ENCODE measurements at regions not wholly inside any gene's neighbourhood (a gene's known extent, or its start where the extent isn't known, plus 50 kb on each side); places are given as distances from the start of the nearest gene placed in this dataset.

DNA sequence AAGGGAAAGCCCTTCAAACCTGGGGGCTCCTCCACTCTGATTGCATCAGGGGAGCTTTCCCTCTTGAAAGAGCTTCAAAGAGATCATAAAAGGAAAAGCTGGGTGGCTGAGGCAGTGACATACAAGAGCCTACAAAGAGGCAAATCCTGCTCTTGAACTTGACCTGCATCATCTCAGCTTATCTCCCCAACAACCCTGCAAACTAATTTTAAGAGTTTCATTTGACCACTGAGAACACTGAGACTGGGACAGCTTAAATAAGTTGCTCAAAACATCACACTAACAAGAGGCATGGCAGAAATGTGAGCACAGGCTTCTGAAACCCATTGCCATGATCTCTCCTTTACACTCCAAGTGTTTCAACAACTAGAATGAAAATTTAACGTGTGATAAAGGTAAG lies 101.6 kb upstream of the PPARGC1A start:
- Histone ChIP-seq H4K20me1 (ENCODE audit: insufficient read depth, low read length, poor library complexity, severe bottlenecking) (no peaks in the 10 kb centered on the region), H3K4me3 (ENCODE audit: low read length, poor library complexity, severe bottlenecking) (no peak overlapping the region), H3F3A (ENCODE audit: low read depth) (no peaks in the 10 kb centered on the region), H3K9me2 (replicated peaks; ENCODE audit: low read depth, low read length) (no peaks in the 10 kb centered on the region), H3K4me2 (ENCODE audit: low read depth, low read length, poor library complexity, severe bottlenecking) (no peak overlapping the region), H3K79me2 (ENCODE audit: insufficient read depth, low read length) (no peaks in the 10 kb centered on the region), H3K9me3 (ENCODE audit: insufficient read depth, low read depth, low read length) (no peaks in the 10 kb centered on the region), H3K9ac (ENCODE audit: low read depth, low read length, poor library complexity, severe bottlenecking) (no peak overlapping the region), H3K36me3 (ENCODE audit: insufficient read depth, low read length) (no peaks in the 10 kb centered on the region), H3K27me3 (ENCODE audit: insufficient read depth, low read length, poor library complexity, severe bottlenecking) (no peaks in the 10 kb centered on the region), H3K4me1 (ENCODE audit: insufficient read depth, low read length, poor library complexity, severe bottlenecking) (no peaks in the 10 kb centered on the region), H2AFZ (ENCODE audit: low read length) (no peak overlapping the region)
- TF ChIP-seq EZH2phosphoT487 (IDR thresholded peaks at IDR 0.05; ENCODE audit: borderline replicate concordance) = no peak
- TF ChIP-seq, protein P1, sequence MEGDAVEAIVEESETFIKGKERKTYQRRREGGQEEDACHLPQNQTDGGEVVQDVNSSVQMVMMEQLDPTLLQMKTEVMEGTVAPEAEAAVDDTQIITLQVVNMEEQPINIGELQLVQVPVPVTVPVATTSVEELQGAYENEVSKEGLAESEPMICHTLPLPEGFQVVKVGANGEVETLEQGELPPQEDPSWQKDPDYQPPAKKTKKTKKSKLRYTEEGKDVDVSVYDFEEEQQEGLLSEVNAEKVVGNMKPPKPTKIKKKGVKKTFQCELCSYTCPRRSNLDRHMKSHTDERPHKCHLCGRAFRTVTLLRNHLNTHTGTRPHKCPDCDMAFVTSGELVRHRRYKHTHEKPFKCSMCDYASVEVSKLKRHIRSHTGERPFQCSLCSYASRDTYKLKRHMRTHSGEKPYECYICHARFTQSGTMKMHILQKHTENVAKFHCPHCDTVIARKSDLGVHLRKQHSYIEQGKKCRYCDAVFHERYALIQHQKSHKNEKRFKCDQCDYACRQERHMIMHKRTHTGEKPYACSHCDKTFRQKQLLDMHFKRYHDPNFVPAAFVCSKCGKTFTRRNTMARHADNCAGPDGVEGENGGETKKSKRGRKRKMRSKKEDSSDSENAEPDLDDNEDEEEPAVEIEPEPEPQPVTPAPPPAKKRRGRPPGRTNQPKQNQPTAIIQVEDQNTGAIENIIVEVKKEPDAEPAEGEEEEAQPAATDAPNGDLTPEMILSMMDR (conservative IDR thresholded peaks at IDR 0.05; ENCODE audit: low read length) = no peak

DNA sequence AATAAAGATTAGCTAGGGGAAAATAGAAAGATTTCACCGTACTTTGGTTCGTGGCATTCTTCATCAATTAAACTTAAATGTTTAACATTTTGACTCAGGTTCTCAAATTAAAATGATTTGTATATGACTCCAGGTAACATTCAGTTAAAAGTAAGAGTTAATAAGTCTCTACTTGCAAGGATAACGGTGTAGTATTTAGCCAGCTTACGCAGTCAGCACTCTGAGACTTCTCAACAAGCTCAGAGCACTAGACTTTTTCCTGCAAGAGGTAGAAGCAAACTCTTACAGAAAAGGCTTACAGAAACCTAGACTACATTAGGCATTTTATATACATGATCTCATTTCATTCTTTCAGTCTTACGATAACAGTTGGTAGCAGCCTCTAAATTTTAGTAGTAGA lies 96.4 kb upstream of the PPARGC1A start:
- TF ChIP-seq, protein P1 (conservative IDR thresholded peaks at IDR 0.05; ENCODE audit: low read length) = no peak
- TF ChIP-seq EZH2phosphoT487 (IDR thresholded peaks at IDR 0.05; ENCODE audit: borderline replicate concordance) = no peak
- H3K36me3 ChIP-seq (ENCODE audit: insufficient read depth, low read length) = no peaks in the 10 kb centered on the region

DNA sequence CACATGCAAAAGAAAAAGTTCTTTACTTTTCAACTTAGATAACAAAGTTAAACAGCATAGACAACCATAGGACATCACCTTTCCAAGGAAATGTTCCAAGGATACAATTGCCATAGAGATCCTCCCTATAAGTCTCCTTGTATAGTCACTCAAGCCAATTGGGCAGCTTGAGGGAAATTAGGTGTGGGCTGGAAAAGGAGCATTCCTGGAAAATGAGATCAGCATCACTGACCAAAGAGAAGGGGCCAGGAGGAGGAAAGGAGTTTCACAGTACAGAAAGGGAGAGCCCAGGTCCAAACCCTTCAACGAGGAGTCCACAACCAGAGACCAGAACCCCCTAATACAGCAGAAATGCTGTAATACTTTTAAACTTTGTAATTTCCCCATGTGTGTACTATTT lies 91.5 kb upstream of the PPARGC1A start:
- H3F3A ChIP-seq (ENCODE audit: low read depth) = no peaks in the 10 kb centered on the region
- no peak overlapping the region for H2AFZ ChIP-seq (ENCODE audit: low read length)
- no peaks in the 10 kb centered on the region for H3K9me2 ChIP-seq (replicated peaks; ENCODE audit: low read depth, low read length)
- no peaks in the 10 kb centered on the region for H3K9me3 ChIP-seq (ENCODE audit: insufficient read depth, low read depth, low read length)
- H3K9ac ChIP-seq (ENCODE audit: low read depth, low read length, poor library complexity, severe bottlenecking) = no peak overlapping the region
- H3K4me1 ChIP-seq (ENCODE audit: insufficient read depth, low read length, poor library complexity, severe bottlenecking) = no peaks in the 10 kb centered on the region
- H3K36me3 ChIP-seq (ENCODE audit: insufficient read depth, low read length) = no peaks in the 10 kb centered on the region
- H4K20me1 ChIP-seq (ENCODE audit: insufficient read depth, low read length, poor library complexity, severe bottlenecking) = no peaks in the 10 kb centered on the region
- H3K4me2 ChIP-seq (ENCODE audit: low read depth, low read length, poor library complexity, severe bottlenecking) = no peak overlapping the region
- TF ChIP-seq, protein P1 (conservative IDR thresholded peaks at IDR 0.05; ENCODE audit: low read length) = no peak
- no peak for TF ChIP-seq EZH2phosphoT487 (IDR thresholded peaks at IDR 0.05; ENCODE audit: borderline replicate concordance)
- no peaks in the 10 kb centered on the region for H3K27me3 ChIP-seq (ENCODE audit: insufficient read depth, low read length, poor library complexity, severe bottlenecking)
- no peaks in the 10 kb centered on the region for H3K79me2 ChIP-seq (ENCODE audit: insufficient read depth, low read length)
- H3K4me3 ChIP-seq (ENCODE audit: low read length, poor library complexity, severe bottlenecking) = no peak overlapping the region

More for the DNA sequence above, 96.4 kb upstream of the PPARGC1A start:
- no peak overlapping the region for H3K9ac ChIP-seq (ENCODE audit: low read depth, low read length, poor library complexity, severe bottlenecking)
- no peaks in the 10 kb centered on the region for H3K4me1 ChIP-seq (ENCODE audit: insufficient read depth, low read length, poor library complexity, severe bottlenecking)
- H3K9me2 ChIP-seq (replicated peaks; ENCODE audit: low read depth, low read length) = no peaks in the 10 kb centered on the region
- H3K27me3 ChIP-seq (ENCODE audit: insufficient read depth, low read length, poor library complexity, severe bottlenecking) = no peaks in the 10 kb centered on the region
- no peaks in the 10 kb centered on the region for H3F3A ChIP-seq (ENCODE audit: low read depth)
- H2AFZ ChIP-seq (ENCODE audit: low read length) = no peak overlapping the region
- no peak overlapping the region for H3K4me3 ChIP-seq (ENCODE audit: low read length, poor library complexity, severe bottlenecking)
- H3K4me2 ChIP-seq (ENCODE audit: low read depth, low read length, poor library complexity, severe bottlenecking) = no peak overlapping the region
- H3K9me3 ChIP-seq (ENCODE audit: insufficient read depth, low read depth, low read length) = no peaks in the 10 kb centered on the region
- H4K20me1 ChIP-seq (ENCODE audit: insufficient read depth, low read length, poor library complexity, severe bottlenecking) = no peaks in the 10 kb centered on the region
- no peaks in the 10 kb centered on the region for H3K79me2 ChIP-seq (ENCODE audit: insufficient read depth, low read length)
